SU-DHL-6 (cell line): ENCODE measurements at regions not wholly inside any gene's neighbourhood (a gene's known extent, or its start where the extent isn't known, plus 50 kb on each side); places are given as distances from the start of the nearest gene placed in this dataset.

Experiments
- EZH2phosphoT487 ChIP-seq: fragments of 200-600 bp; sonication (generic), shearing (Covaris generic); conservative IDR thresholded peaks from 2 replicates; pipeline ENCODE4 v1.6.1; 2018; ENCODE audit warnings: mild to moderate bottlenecking, antibody characterized with exemption, low read length, moderate library complexity, mixed read lengths
- TF ChIP-seq, protein P1 (sequence below): fragments of 200-600 bp; sonication (generic); IDR thresholded peaks from one replicate; pipeline ENCODE4 v1.5.1; 2017; ENCODE audit warnings: antibody characterized with exemption, mild to moderate bottlenecking, low read length, moderate library complexity; ENCODE audit not compliant: insufficient read depth, poor library complexity, severe bottlenecking

DNA sequence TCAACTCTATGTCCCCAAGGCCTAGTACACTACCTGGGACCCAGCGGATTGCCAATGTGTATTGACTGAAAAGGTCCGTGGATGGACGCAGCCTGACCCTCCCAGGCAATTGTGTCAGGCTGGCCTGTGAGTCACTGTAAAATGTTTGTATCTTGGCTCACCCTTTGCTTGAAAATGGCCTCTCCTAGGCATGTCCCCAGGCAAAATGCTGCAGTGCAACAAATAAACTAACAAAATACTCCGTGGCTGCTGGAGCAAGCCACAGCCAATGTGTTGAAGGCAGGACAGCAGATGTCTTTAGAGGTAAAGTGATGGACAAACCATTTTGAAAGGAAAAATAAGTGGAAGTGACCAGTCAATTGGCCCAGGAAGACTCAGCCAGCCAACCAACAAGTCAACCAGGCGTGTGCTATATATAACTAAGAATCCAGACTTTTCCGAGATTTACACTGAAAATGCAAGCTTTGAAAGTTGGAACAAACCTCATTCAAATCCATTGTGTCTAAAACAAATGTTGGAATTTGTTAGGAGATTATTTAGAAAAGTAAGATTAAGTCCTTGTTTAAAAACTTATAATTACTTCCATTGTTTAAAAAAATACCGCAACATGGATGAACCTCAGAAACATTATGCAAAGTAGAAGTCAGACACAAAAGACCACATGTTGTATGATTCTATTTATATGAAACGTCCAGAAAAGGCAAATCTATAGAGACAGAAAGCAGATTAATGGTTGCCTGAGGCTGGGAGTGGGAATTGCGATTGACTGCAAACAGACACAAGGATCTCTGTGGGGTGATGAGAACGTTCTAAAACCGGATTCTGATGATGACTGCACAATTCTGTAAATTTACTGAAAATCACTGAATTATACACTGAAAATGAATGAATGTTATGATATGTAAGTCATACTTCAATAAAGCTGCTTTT, 191.2 kb downstream of the TLE3 start:
- TF ChIP-seq, protein P1, sequence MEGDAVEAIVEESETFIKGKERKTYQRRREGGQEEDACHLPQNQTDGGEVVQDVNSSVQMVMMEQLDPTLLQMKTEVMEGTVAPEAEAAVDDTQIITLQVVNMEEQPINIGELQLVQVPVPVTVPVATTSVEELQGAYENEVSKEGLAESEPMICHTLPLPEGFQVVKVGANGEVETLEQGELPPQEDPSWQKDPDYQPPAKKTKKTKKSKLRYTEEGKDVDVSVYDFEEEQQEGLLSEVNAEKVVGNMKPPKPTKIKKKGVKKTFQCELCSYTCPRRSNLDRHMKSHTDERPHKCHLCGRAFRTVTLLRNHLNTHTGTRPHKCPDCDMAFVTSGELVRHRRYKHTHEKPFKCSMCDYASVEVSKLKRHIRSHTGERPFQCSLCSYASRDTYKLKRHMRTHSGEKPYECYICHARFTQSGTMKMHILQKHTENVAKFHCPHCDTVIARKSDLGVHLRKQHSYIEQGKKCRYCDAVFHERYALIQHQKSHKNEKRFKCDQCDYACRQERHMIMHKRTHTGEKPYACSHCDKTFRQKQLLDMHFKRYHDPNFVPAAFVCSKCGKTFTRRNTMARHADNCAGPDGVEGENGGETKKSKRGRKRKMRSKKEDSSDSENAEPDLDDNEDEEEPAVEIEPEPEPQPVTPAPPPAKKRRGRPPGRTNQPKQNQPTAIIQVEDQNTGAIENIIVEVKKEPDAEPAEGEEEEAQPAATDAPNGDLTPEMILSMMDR: no peak
- TF ChIP-seq EZH2phosphoT487: no peak
